K562 (cell line): ENCODE measurements at regions not wholly inside any gene's neighbourhood (a gene's known extent, or its start where the extent isn't known, plus 50 kb on each side); places are given as distances from the start of the nearest gene placed in this dataset.

Experiments
- ATAC-seq: fragments of 200-7000 bp; cut with Tn5 transposase; 3 replicates; pipeline ENCODE4 v1.9.1; 2020; ENCODE audit warnings: moderate library complexity
- BruUV-seq: library from RNA; stranded (reverse); fragments of 400-500 nt; replicated peaks from 2 replicates; lab custom pipeline; 2021; lab: Mats Ljungman, UMichigan
- CTCF ChIA-PET: fragments of 300-600 bp; formaldehyde crosslinking; extraction: SDS; loops from one replicate; lab custom pipeline; 2021; ENCODE audit warnings: low intra/inter-chr PET ratio; lab: Yijun Ruan, JAX
- POLR2A ChIA-PET: fragments of 300-600, 350-650 bp; sonication (Branson Sonifier 250); formaldehyde crosslinking; extraction: SDS; loops from one replicate; lab custom pipeline; 2021; ENCODE audit warnings: antibody characterized with exemption, inconsistent platforms; lab: Yijun Ruan, JAX
- DNase-seq, 4 experiments: peaks; one replicate each; pipeline versions ENCODE4 v3.0.0 to v3.0.0-alpha.2; 2011 to 2018; ENCODE audit warnings: low spot score in 3 of 4, mixed read lengths in 3 of 4; ENCODE audit errors: extremely low read depth in 1 of 4
- FAIRE-seq: peaks from 2 replicates; lab custom pipeline; 2011; peaks lifted over from hg19 to GRCh38; lab: Jason Lieb, UNC
- H2AFZ ChIP-seq: 2 replicates; pipeline ENCODE4 v1.6.0; 2011; ENCODE audit warnings: low read depth, low read length, control low read depth, inconsistent platforms
- H3K27ac ChIP-seq: fragments of 200-600 bp; 3 replicates; pipeline ENCODE4 v1.8.0; 2011; ENCODE audit warnings: low read depth, mild to moderate bottlenecking, control low read depth, inconsistent platforms, low read length, moderate library complexity, mixed read lengths; ENCODE audit errors: extremely low read depth
- H3K27me3 ChIP-seq, 2 experiments: fragments of 300-600 bp in 1 of 2; 2 replicates in 1 of 2; 3 replicates in 1 of 2; pipeline versions ENCODE4 v1.6.0 to v1.8.0; 2011; ENCODE audit warnings: inconsistent platforms in 2 of 2, low read length in 2 of 2, mild to moderate bottlenecking in 1 of 2, mixed read lengths in 1 of 2, moderate library complexity in 1 of 2; ENCODE audit not compliant: control insufficient read depth in 2 of 2, insufficient read depth in 2 of 2
- H3K36me3 ChIP-seq: fragments of 300-600 bp; 3 replicates; pipeline ENCODE4 v1.8.0; 2011; ENCODE audit warnings: mild to moderate bottlenecking, low read length, inconsistent platforms; ENCODE audit not compliant: control insufficient read depth, insufficient read depth
- H3K4me1 ChIP-seq, 2 experiments: fragments of 200-600 bp in 1 of 2; replicated peaks in 1 of 2; 2 replicates in 1 of 2; 3 replicates in 1 of 2; pipeline versions ENCODE4 v1.5.1 to v1.8.0; 2011; ENCODE audit warnings: inconsistent platforms in 2 of 2, low read length in 2 of 2, mild to moderate bottlenecking in 1 of 2, mixed read lengths in 1 of 2, moderate library complexity in 1 of 2; ENCODE audit not compliant: control insufficient read depth in 2 of 2, insufficient read depth in 2 of 2
- H3K4me2 ChIP-seq: 2 replicates; pipeline ENCODE4 v1.6.1; 2011; ENCODE audit warnings: low read length, control low read depth, inconsistent platforms, mixed read lengths; ENCODE audit not compliant: insufficient read depth
- H3K4me3 ChIP-seq: fragments of 200-600 bp; sonication (generic), shearing (Covaris generic); 2 replicates; pipeline ENCODE4 v1.5.1; 2016; ENCODE audit warnings: control low read depth, inconsistent platforms
- H3K79me2 ChIP-seq: fragments of 200-600 bp; 3 replicates; pipeline ENCODE4 v1.8.0; 2011; ENCODE audit warnings: low read length, inconsistent platforms; ENCODE audit not compliant: control insufficient read depth, insufficient read depth
- H3K9ac ChIP-seq, 2 experiments: 2 replicates each; pipeline versions ENCODE4 v1.6.0 to v1.6.1; 2011; ENCODE audit warnings: low read depth in 2 of 2, low read length in 2 of 2, control low read depth in 1 of 2, inconsistent platforms in 1 of 2, mild to moderate bottlenecking in 1 of 2, mixed read lengths in 1 of 2; ENCODE audit not compliant: insufficient read depth in 1 of 2
- H3K9me1 ChIP-seq: one replicate; pipeline ENCODE4 v1.6.0; 2011; ENCODE audit warnings: inconsistent platforms, mild to moderate bottlenecking, low read length, moderate library complexity; ENCODE audit not compliant: control insufficient read depth, insufficient read depth
- H3K9me3 ChIP-seq: replicated peaks from 2 replicates; pipeline ENCODE4 v1.5.1; 2011; ENCODE audit warnings: low read depth, low read length, inconsistent platforms; ENCODE audit not compliant: control insufficient read depth, insufficient read depth
- H4K20me1 ChIP-seq: replicated peaks from 2 replicates; pipeline ENCODE4 v1.6.1; 2011; ENCODE audit warnings: low read length, inconsistent platforms, mixed read lengths; ENCODE audit not compliant: control insufficient read depth, insufficient read depth
- BCOR ChIP-seq: fragments of 450-650 bp; IDR thresholded peaks from 2 replicates; pipeline ENCODE4 v1.6.1; 2016
- KLF1 ChIP-seq: fragments of 450-650 bp; IDR thresholded peaks from 2 replicates; pipeline ENCODE4 v1.6.1; 2016; ENCODE audit warnings: missing genetic modification characterization, missing compliant biosample characterization
- NFATC3 ChIP-seq: fragments of 450-650 bp; IDR thresholded peaks from 2 replicates; pipeline ENCODE4 v1.6.1; 2017; ENCODE audit warnings: mild to moderate bottlenecking
- RB1 ChIP-seq: fragments of 450-650 bp; IDR thresholded peaks from 2 replicates; pipeline ENCODE4 v1.6.1; 2017; ENCODE audit warnings: low read depth, mild to moderate bottlenecking
- SOX6 ChIP-seq: fragments of 450-650 bp; IDR thresholded peaks from 2 replicates; pipeline ENCODE4 v1.6.1; 2014; ENCODE audit warnings: mild to moderate bottlenecking
- TBP ChIP-seq: optimal IDR thresholded peaks from 2 replicates; pipeline ENCODE3; 2011; ENCODE audit warnings: low read depth, low read length, improper control_type of control experiment
- TEAD1 ChIP-seq, 2 experiments: fragments of 450-650 bp in 1 of 2; sonication (generic) in 1 of 2; formaldehyde crosslinking; IDR thresholded peaks; 2 replicates each; pipeline versions ENCODE4 v1.4.0 to v1.8.0; 2020 to 2022; ENCODE audit warnings: mild to moderate bottlenecking in 2 of 2, missing genetic modification reagents in 1 of 2
- ZKSCAN3 ChIP-seq: fragments of 250-450 bp; sonication (Bioruptor Pico); IDR thresholded peaks from 2 replicates; pipeline ENCODE4 v1.4.0; 2020
- ZNF699 ChIP-seq: fragments of 250-450 bp; sonication (Bioruptor Pico); IDR thresholded peaks from 2 replicates; pipeline ENCODE4 v1.8.0; 2021; ENCODE audit warnings: mild to moderate bottlenecking, moderate library complexity; ENCODE audit not compliant: insufficient replicate concordance
- WGBS: fragments of 100-300 bp; shearing (Covaris generic); methylation state at CpG from one replicate; pipeline ENCODE4 v1.1.6; 2016; ENCODE audit warnings: low coverage, mixed read lengths; ENCODE audit not compliant: insufficient coverage; ENCODE audit errors: missing lambda C conversion rate; 5-methylcytosine and 5-hydroxymethylcytosine counted together
- in situ Hi-C: fragments of 300-500 bp; cut with MboI; formaldehyde crosslinking; loops from 4 replicates; pipeline ENCODE4 v1.15.0; 2018; ENCODE audit warnings: inconsistent platforms, mixed read lengths
- intact Hi-C: fragments of 100-400 bp; cut with micrococcal nuclease; formaldehyde crosslinking; loops from 2 replicates; pipeline ENCODE4 v1.14.2; 2022
- TF ChIP-seq, protein P1 (sequence below): fragments of 450-650 bp; formaldehyde crosslinking; IDR thresholded peaks from 2 replicates; pipeline ENCODE4 v1.4.0; 2022; ENCODE audit warnings: missing genetic modification characterization
- TF ChIP-seq, protein P2 (sequence below): fragments of 250-450 bp; sonication (Bioruptor Pico); IDR thresholded peaks from 2 replicates; pipeline ENCODE4 v1.8.0; 2021; ENCODE audit warnings: moderate library complexity, mild to moderate bottlenecking, inconsistent platforms
- TF ChIP-seq, protein P3 (sequence below): sonication (generic); IDR thresholded peaks from 2 replicates; pipeline ENCODE4 v1.6.1; 2016

DNA sequence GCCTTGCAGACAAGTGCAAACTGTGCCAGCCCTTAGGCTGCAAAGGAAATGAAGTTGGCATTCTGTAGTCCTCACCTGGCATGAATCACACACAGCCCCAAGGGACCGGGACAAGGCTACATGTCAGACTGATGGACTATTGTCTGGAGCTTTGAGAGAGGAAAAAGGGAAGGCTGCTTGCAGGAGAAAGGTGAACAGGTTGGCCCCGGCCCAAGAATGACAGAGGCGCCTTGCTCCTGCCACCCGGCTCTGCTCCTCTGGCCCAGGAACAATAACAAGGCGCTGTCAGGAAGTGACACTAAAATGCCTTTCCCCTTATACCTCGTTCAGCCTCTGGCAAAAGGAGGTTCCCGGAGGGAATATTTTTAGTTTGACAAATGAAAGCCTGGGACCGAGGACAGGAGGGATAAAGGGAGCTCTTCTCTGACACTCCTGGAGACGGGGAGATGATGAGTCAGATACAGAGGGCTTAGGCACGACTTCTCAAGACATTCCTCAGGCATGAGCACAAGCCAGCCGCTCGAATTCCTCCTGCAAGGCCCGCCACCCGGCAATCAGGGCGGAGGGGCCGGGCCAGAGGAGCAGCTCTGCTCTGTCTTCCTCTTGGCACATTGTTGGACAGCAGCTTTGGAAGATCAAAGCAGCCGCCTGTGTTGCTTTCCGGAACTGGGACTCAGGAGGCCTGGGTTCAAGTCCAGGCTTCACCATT is 105.8 kb downstream of the NOG start (continued):
- TF ChIP-seq, protein P1, sequence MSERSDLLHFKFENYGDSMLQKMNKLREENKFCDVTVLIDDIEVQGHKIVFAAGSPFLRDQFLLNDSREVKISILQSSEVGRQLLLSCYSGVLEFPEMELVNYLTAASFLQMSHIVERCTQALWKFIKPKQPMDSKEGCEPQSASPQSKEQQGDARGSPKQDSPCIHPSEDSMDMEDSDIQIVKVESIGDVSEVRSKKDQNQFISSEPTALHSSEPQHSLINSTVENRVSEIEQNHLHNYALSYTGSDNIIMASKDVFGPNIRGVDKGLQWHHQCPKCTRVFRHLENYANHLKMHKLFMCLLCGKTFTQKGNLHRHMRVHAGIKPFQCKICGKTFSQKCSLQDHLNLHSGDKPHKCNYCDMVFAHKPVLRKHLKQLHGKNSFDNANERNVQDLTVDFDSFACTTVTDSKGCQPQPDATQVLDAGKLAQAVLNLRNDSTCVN (CRISPR knock-in tag), result no peak
- no peak for TF ChIP-seq TBP
- TF ChIP-seq ZNF699 (CRISPR knock-in tag), result no peak
- no peak for TF ChIP-seq NFATC3
- TF ChIP-seq, protein P2, sequence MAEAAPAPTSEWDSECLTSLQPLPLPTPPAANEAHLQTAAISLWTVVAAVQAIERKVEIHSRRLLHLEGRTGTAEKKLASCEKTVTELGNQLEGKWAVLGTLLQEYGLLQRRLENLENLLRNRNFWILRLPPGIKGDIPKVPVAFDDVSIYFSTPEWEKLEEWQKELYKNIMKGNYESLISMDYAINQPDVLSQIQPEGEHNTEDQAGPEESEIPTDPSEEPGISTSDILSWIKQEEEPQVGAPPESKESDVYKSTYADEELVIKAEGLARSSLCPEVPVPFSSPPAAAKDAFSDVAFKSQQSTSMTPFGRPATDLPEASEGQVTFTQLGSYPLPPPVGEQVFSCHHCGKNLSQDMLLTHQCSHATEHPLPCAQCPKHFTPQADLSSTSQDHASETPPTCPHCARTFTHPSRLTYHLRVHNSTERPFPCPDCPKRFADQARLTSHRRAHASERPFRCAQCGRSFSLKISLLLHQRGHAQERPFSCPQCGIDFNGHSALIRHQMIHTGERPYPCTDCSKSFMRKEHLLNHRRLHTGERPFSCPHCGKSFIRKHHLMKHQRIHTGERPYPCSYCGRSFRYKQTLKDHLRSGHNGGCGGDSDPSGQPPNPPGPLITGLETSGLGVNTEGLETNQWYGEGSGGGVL, result no peak

DNA sequence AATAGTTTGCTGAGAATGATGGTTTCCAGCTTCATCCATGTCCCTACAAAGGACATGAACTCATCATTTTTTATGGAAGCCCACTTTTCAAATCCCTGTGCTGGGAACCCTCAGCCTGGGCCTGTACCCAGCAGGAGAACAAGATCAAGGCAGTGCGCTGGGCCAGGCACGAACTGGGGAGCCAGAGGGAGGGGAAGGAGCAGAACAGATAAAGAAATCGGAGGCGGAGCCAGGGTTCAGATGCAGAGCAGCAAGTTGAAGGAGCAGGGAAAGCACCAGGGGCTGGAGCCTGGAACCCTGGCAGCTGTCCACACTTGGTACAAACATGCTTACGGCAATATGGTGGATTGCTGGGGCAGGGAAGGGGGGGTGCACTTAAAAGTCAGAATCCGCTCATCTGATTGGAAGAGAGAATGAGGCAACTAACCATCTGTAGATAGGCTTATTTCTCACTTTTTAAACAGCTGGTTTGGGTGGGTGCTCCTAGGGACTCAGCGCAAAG is 107.5 kb downstream of the NOG start:
- Histone ChIP-seq H3K79me2 (no peaks in the 10 kb centered on the region), H3K36me3 (no peaks in the 10 kb centered on the region), H3K4me3 (no peak overlapping the region), H3K9me1 (no peaks in the 10 kb centered on the region), H4K20me1 (no peaks in the 10 kb centered on the region), H2AFZ (no peak overlapping the region), H3K4me2 (no peak overlapping the region), H3K9me3 (no peaks in the 10 kb centered on the region), H3K9ac (no peak overlapping the region), H3K27ac (no peak overlapping the region), H3K27me3 (peaks cover 5 to 25% of the 10 kb centered on the region in 2 experiments), H3K4me1 (no peaks in the 10 kb centered on the region; a peak in 1 of 5 replicates)
- WGBS, result 0% methylated on average over 4 of the region's 7 CpGs
- intact Hi-C loops, result no loop called here
- ChIA-PET CTCF (interaction anchor here (0.8 kb wide), 1 partner anchor 11 kb away, joined by 3 read pairs; no protein-coding TSS in a partner anchor), POLR2A (interaction anchor here (0.6 kb wide), 1 partner anchor 181 kb away, joined by 3 read pairs; no protein-coding TSS in a partner anchor)
- no peak for TF ChIP-seq BCOR
- TF ChIP-seq, protein P3, sequence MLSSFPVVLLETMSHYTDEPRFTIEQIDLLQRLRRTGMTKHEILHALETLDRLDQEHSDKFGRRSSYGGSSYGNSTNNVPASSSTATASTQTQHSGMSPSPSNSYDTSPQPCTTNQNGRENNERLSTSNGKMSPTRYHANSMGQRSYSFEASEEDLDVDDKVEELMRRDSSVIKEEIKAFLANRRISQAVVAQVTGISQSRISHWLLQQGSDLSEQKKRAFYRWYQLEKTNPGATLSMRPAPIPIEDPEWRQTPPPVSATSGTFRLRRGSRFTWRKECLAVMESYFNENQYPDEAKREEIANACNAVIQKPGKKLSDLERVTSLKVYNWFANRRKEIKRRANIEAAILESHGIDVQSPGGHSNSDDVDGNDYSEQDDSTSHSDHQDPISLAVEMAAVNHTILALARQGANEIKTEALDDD, result no peak
- TF ChIP-seq KLF1 (tag), result no peak
- no peak for TF ChIP-seq SOX6
- no peak for TF ChIP-seq RB1
- no peak for TF ChIP-seq TEAD1 (CRISPR knock-in tag; IDR thresholded peaks at IDR 0.05)
- TF ChIP-seq ZKSCAN3 (CRISPR knock-in tag), result no peak
- DNase-seq (no peak), ATAC-seq (no peak), FAIRE-seq (no peak)
- in situ Hi-C loops, result no loop called here
- no TSS peak for BruUV-seq
